ENCODE measurements at regions not wholly inside any gene's neighbourhood (a gene's known extent, or its start where the extent isn't known, plus 50 kb on each side); places are given as distances from the start of the nearest gene placed in this dataset.

DNA sequence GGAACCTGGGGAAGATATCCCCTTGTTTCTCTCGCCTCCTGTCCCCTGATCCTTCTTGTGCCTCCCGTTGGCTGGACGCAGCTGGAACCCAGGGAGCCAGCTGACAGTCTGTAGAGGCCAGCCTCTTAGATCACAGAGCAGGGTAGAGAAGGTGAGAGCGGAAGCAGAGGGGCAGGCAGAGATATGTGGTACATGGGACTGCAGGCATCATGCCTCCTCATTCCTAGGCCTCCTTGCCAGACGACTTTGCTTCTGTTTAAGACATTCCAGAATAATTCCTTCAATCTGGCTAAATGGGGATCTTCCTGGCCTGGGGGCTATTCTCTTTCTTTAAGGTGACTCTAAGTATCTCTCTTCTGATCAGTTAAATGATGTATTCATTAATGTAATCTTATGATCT is 89.4 kb upstream of the MAX start:
- intact Hi-C loops (cut with DNase I) = no loop called here
- DNase-seq (no peak), ATAC-seq (no peak), FAIRE-seq (no peak)
- Histone ChIP-seq H3K9me3 (no peaks in the 10 kb centered on the region), H3K27ac (no peak overlapping the region), H3K36me3 (no peaks in the 10 kb centered on the region), H3K4me1 (no peaks in the 10 kb centered on the region), H3K27me3 (no peaks in the 10 kb centered on the region), H3K4me3 (no peak overlapping the region)
- TF ChIP-seq, protein P1, sequence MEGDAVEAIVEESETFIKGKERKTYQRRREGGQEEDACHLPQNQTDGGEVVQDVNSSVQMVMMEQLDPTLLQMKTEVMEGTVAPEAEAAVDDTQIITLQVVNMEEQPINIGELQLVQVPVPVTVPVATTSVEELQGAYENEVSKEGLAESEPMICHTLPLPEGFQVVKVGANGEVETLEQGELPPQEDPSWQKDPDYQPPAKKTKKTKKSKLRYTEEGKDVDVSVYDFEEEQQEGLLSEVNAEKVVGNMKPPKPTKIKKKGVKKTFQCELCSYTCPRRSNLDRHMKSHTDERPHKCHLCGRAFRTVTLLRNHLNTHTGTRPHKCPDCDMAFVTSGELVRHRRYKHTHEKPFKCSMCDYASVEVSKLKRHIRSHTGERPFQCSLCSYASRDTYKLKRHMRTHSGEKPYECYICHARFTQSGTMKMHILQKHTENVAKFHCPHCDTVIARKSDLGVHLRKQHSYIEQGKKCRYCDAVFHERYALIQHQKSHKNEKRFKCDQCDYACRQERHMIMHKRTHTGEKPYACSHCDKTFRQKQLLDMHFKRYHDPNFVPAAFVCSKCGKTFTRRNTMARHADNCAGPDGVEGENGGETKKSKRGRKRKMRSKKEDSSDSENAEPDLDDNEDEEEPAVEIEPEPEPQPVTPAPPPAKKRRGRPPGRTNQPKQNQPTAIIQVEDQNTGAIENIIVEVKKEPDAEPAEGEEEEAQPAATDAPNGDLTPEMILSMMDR (IDR thresholded peaks at IDR 0.05) = no peak
- WGBS, 2 donors = 80 to 81% methylated on average over 5 of the region's 5 CpGs

DNA sequence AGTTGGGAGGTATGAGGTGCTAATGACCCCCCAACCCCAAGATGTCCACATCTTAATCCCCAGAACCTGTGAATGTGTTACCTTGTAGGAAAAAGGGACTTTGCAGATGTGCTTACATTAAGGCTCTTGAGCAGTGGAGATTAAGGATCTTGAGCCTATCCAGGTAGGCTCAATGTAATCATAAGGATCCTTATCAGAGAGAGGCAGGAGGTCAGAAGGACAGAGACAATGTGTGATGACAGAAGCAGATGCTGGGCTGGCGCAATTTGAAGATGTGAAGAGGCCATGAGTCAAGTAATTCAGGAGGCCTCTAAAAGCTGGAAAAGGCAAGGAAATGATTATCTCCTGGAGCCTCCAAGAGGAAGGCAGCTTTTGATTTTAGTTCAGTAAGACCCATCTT is 90.4 kb upstream of the MAX start:
- no peak for FAIRE-seq
- intact Hi-C loops (cut with DNase I) = no loop called here
- Histone ChIP-seq H3K4me3 (no peak overlapping the region), H3K36me3 (no peaks in the 10 kb centered on the region), H3K9me3 (no peaks in the 10 kb centered on the region), H3K4me1 (no peaks in the 10 kb centered on the region), H3K27me3 (no peaks in the 10 kb centered on the region), H3K27ac (no peak overlapping the region)
- DNase-seq = no peak
- WGBS, 2 donors = 46 to 93% methylated on average over 1 of the region's 1 CpG
- no peak for ATAC-seq
- TF ChIP-seq, protein P1 (IDR thresholded peaks at IDR 0.05) = no peak

- Histone ChIP-seq H3K27ac (no peak overlapping the region), H3K4me3 (no peak overlapping the region), H3K27me3 (no peaks in the 10 kb centered on the region), H3K4me1 (no peaks in the 10 kb centered on the region), H3K9me3 (no peaks in the 10 kb centered on the region), H3K36me3 (no peaks in the 10 kb centered on the region)
- intact Hi-C loops (cut with DNase I) = no loop called here
- FAIRE-seq (no peak), ATAC-seq (no peak), DNase-seq (no peak)
- WGBS, 2 donors = 52 to 59% methylated on average over 3 of the region's 3 CpGs
- TF ChIP-seq, protein P1 (IDR thresholded peaks at IDR 0.05) = no peak
Measured at GRCh38 chr14:65193916-65194590, 91.7 kb upstream of the MAX start.

DNA sequence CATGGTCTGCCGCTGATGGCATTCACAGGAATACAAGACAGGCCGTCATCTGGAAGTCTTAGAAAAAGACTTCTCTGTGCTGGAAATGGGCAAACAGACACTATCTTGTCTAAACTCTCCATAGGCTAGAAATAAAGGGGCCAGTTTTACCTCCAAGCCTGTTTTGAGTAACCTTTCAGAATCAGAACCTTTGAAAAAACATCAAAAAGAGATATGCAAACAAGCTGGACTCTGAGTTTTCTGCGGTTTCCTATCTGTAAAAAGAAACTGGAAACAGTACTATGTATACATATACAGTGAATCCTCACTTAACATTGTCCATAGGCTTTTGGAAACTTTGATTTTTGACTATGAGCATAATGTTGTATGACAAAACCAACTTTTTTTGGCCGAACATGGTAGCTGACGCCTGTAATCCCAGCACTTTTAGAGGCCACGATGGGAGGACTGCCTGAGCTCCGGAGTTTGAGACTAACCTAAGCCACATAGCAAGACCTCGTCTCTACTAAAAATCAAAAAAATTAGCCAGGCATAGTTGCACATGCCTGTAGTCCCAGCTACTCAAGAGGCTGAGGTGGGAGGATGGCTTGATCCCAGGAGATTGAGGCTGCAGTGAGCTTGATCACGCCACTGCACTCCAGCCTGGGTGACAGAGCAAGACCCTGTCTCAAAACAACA is 92.9 kb upstream of the MAX start:
- intact Hi-C loops (cut with DNase I) = no loop called here
- 83 to 85% methylated on average over 9 of the region's 9 CpGs for WGBS, 2 donors

More for the DNA sequence above, 92.9 kb upstream of the MAX start:
- no peak overlapping the region for H3K27ac ChIP-seq
- no peaks in the 10 kb centered on the region for H3K4me1 ChIP-seq
- no peaks in the 10 kb centered on the region for H3K27me3 ChIP-seq
- H3K9me3 ChIP-seq = no peaks in the 10 kb centered on the region
- TF ChIP-seq, protein P1 (IDR thresholded peaks at IDR 0.05) = no peak
- H3K36me3 ChIP-seq = no peaks in the 10 kb centered on the region
- ATAC-seq = no peak
- DNase-seq = no peak
- H3K4me3 ChIP-seq = no peak overlapping the region
- FAIRE-seq = no peak

All from pancreas (tissue), 10 donors.